AG09309 (cell line): ENCODE measurements at regions not wholly inside any gene's neighbourhood (a gene's known extent, or its start where the extent isn't known, plus 50 kb on each side); places are given as distances from the start of the nearest gene placed in this dataset.

Experiments
- DNase-seq: peaks from one replicate; pipeline ENCODE4 v3.0.0-alpha.2; 2010; ENCODE audit warnings: low read depth
- H3K4me3 ChIP-seq: 2 replicates; pipeline ENCODE4 v1.5.1; 2011; ENCODE audit warnings: mild to moderate bottlenecking, low read depth, low read length, moderate library complexity; ENCODE audit not compliant: control insufficient read depth
- TF ChIP-seq, protein P1 (sequence below): IDR thresholded peaks from 2 replicates; pipeline ENCODE4 v1.5.1; 2011; ENCODE audit warnings: mild to moderate bottlenecking, low read depth, low read length, inconsistent platforms; ENCODE audit not compliant: insufficient read depth, control insufficient read depth; ENCODE audit errors: missing control alignments

DNA sequence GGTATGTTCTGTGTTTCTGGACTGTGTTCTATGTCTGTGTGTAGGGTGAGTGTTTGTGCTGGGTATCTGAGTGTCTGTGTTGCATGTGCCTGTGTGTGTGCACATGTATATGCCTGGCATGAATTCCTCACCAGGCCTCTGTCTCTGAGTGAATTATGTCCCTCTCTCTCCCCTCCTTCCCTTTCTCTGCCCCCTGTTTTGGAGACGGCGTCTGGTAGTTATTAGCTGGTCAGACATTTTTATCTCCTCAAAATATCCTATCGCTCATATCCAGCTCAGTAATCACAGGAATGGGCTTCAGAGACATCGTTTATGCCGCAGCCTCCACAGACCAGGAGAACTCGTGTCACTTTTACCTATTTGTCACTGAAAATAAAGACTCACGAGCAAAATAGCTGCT lies 483.2 kb upstream of the BRINP1 start:
- TF ChIP-seq, protein P1, sequence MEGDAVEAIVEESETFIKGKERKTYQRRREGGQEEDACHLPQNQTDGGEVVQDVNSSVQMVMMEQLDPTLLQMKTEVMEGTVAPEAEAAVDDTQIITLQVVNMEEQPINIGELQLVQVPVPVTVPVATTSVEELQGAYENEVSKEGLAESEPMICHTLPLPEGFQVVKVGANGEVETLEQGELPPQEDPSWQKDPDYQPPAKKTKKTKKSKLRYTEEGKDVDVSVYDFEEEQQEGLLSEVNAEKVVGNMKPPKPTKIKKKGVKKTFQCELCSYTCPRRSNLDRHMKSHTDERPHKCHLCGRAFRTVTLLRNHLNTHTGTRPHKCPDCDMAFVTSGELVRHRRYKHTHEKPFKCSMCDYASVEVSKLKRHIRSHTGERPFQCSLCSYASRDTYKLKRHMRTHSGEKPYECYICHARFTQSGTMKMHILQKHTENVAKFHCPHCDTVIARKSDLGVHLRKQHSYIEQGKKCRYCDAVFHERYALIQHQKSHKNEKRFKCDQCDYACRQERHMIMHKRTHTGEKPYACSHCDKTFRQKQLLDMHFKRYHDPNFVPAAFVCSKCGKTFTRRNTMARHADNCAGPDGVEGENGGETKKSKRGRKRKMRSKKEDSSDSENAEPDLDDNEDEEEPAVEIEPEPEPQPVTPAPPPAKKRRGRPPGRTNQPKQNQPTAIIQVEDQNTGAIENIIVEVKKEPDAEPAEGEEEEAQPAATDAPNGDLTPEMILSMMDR: no peak
- no peak for DNase-seq
- H3K4me3 ChIP-seq: no peak overlapping the region

DNA sequence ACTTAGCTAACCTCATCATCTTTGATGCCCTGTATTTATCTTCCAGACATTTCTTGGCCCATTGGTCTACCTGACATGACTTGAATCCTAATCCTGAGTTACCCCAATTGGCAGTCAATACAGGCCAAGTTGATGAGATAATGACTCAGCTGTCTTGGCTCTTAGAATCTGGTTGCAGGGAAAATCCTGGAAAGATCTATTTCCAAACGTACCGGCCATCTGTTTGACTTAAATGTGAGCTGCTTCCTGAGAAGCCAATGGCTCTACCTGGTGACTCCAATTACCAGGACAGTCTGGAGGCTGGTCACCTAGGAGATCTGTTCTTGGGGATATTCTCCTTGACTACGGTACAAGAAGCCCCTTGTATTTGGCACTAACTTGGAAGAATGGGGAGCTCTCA lies 475.2 kb upstream of the BRINP1 start:
- no peak for DNase-seq
- TF ChIP-seq, protein P1: no peak
- H3K4me3 ChIP-seq: no peak overlapping the region

DNA sequence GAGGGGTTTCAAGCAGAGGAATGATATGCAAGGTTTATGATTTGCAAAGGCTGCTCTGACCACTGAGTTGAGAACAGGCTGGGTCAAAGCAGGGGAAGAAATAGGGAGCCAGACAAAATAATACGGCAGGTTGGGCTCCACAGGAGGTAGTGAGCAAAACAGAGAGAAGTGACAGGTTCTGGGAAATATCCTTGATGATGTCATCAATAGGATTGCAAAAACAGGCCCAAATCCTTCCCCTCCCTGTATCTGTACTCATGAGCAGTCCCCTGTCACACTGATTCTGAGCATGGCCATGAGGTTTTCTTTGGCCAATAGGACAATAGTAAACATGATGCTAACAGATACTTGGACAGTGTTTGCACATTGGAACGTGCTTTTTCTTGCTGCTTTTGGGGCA lies 471.8 kb upstream of the BRINP1 start:
- DNase-seq: no peak
- H3K4me3 ChIP-seq: no peak overlapping the region
- TF ChIP-seq, protein P1: no peak

DNA sequence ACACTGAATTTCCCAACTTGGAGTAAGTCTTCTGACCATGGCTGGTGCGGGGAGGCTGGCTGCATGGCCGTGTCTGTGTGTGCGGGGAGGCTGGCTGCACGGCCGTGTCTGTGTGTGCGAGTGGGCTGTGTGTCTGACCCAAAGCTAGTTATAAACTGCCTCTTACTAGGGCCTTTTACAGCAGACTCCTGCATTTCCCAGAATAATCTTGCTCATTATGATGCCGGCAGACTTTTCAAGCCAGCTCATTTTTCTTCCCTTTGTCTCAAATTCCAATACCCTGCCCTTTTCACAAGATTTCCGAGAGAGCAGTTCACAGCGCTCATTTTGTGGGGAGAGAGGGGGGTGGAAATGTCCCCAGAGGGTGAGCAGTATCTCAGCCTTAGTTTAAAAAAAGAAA lies 470.7 kb upstream of the BRINP1 start:
- no peak overlapping the region for H3K4me3 ChIP-seq
- no peak for DNase-seq
- TF ChIP-seq, protein P1: no peak

DNA sequence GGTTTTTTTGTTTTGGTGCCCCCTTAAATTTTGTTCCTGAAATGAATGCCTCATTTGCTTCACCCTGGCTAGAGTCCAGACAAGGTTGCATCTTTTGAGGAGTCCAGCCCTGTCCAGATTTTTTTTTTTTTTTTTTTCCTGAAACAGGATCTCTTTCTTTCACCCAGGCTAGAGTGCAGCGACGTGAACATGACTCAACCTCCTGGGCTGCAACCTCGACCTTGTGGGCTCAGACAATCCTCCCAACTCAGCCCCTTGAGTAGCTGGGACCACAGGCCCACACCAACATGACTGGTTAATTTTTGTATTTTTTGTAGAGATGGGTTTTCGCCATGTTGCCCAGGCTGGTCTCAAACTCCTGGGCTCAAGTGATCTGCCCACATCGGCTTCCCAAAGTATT lies 469.0 kb upstream of the BRINP1 start:
- DNase-seq: no peak
- TF ChIP-seq, protein P1: no peak

DNA sequence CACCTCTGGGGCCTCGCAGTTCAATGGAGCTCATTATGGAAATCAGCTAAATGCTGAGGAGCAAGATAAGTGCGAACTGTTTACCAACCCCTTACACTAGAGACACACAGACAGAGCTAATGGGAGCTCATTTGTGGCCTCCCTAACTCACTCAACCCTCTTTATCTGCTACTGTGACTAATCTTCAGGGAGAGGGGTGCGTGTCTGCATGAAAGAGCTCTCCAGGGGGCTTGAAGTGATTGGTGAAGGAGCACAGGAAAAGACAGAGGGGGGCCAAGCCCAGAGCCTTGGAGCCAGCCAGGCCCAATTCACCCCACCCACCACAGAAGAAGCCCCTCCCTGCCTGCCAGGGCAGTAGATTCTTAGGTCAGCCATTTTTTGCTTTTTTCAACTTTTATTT lies 466.8 kb upstream of the BRINP1 start:
- DNase-seq: no peak
- no peak overlapping the region for H3K4me3 ChIP-seq
- TF ChIP-seq, protein P1: no peak

More for the DNA sequence above, 469.0 kb upstream of the BRINP1 start:
- no peak overlapping the region for H3K4me3 ChIP-seq

DNA sequence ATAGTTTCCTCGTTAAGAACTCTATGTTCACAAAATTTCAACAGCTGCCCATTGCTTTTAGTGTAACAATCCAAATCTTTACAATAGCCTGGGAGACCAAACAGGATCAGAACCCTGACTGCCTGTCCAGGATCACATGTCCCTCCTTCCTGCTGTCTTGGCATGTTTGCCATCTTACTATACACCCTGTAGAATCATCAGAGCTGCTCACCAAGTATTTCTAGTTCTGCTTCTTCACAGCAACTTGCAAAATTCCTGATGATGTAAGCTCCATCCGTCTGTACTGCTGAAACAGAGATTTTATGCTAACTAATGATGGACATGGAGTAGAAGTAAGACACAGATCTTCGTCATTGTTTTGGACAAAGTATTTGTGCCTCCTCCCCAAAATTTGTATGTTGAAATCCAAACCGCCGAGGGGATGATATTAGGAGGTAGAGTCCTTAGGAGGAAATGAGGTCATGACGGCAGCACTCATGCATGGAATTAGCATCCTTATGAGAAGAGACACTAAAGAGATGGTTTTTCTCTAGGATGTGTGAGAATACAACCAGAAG lies 464.9 kb upstream of the BRINP1 start:
- TF ChIP-seq, protein P1: no peak
- DNase-seq: no peak
- H3K4me3 ChIP-seq: no peak overlapping the region
